HG03159 (cell line): ENCODE measurements at regions not wholly inside any gene's neighbourhood (a gene's known extent, or its start where the extent isn't known, plus 50 kb on each side); places are given as distances from the start of the nearest gene placed in this dataset.

ENCODE experiments used
- ATAC-seq: cut with Tn5 transposase; IDR thresholded peaks from one replicate; pipeline ENCODE4 v1.9.1; 2021; ENCODE audit warnings: mild to moderate bottlenecking, moderate library complexity; ENCODE audit not compliant: unreplicated experiment

GRCh38 chr3:127033171-127033570 lies 50.3 kb downstream of the PLXNA1 start:
- no peak for ATAC-seq

- ATAC-seq: no peak
These were observed 50.9 kb downstream of the PLXNA1 start for GRCh38 chr3:127033786-127034185.

GRCh38 chr3:127034195-127034989 lies 51.5 kb downstream of the PLXNA1 start:
- no peak for ATAC-seq

GRCh38 chr3:127034990-127035652 lies 52.2 kb downstream of the PLXNA1 start:
- no peak for ATAC-seq

- no peak for ATAC-seq
These were observed 52.8 kb downstream of the PLXNA1 start for GRCh38 chr3:127035677-127036076.

- ATAC-seq: no peak
These were observed 53.5 kb downstream of the PLXNA1 start for GRCh38 chr3:127036209-127037020.

GRCh38 chr3:127037021-127037400 lies 54.1 kb downstream of the PLXNA1 start:
- no peak for ATAC-seq

GRCh38 chr3:127037418-127037841 lies 54.5 kb downstream of the PLXNA1 start:
- no peak for ATAC-seq

- ATAC-seq: no peak
These were observed 55.1 kb downstream of the PLXNA1 start for GRCh38 chr3:127037971-127038446.

GRCh38 chr3:127038466-127038865 lies 55.6 kb downstream of the PLXNA1 start:
- ATAC-seq: no peak

GRCh38 chr3:127038923-127039581 lies 56.1 kb downstream of the PLXNA1 start:
- no peak for ATAC-seq

- no peak for ATAC-seq
These were observed 56.8 kb downstream of the PLXNA1 start for GRCh38 chr3:127039719-127040118.

- no peak for ATAC-seq
These were observed 57.3 kb downstream of the PLXNA1 start for GRCh38 chr3:127040216-127040615.

GRCh38 chr3:127041264-127041820 lies 58.4 kb downstream of the PLXNA1 start:
- ATAC-seq: no peak

- ATAC-seq: no peak
These were observed 59.0 kb downstream of the PLXNA1 start for GRCh38 chr3:127041933-127042332.

- no peak for ATAC-seq
These were observed 59.7 kb downstream of the PLXNA1 start for GRCh38 chr3:127042634-127043033.

- no peak for ATAC-seq
These were observed 60.2 kb downstream of the PLXNA1 start for GRCh38 chr3:127043041-127043641.

- ATAC-seq: no peak
These were observed 61.0 kb downstream of the PLXNA1 start for GRCh38 chr3:127043731-127044510.

GRCh38 chr3:127044996-127045395 lies 62.1 kb downstream of the PLXNA1 start:
- ATAC-seq: no peak
